VCaP (cell line): ENCODE measurements at regions not wholly inside any gene's neighbourhood (a gene's known extent, or its start where the extent isn't known, plus 50 kb on each side); places are given as distances from the start of the nearest gene placed in this dataset.
"Not testable (repeated sequence)": the region's sequence is repeated elsewhere in the genome, so short reads cannot be mapped to it uniquely, and the experiment has no call there.

Experiments
- H3K27ac ChIP-seq: fragments of 450-650 bp; 2 replicates; pipeline ENCODE4 v1.5.1; 2017
- TF ChIP-seq, protein P1 (sequence below): fragments of 450-650 bp; conservative IDR thresholded peaks from 2 replicates; pipeline ENCODE4 v1.5.1; 2017; ENCODE audit warnings: mild to moderate bottlenecking, moderate library complexity

- TF ChIP-seq, protein P1, sequence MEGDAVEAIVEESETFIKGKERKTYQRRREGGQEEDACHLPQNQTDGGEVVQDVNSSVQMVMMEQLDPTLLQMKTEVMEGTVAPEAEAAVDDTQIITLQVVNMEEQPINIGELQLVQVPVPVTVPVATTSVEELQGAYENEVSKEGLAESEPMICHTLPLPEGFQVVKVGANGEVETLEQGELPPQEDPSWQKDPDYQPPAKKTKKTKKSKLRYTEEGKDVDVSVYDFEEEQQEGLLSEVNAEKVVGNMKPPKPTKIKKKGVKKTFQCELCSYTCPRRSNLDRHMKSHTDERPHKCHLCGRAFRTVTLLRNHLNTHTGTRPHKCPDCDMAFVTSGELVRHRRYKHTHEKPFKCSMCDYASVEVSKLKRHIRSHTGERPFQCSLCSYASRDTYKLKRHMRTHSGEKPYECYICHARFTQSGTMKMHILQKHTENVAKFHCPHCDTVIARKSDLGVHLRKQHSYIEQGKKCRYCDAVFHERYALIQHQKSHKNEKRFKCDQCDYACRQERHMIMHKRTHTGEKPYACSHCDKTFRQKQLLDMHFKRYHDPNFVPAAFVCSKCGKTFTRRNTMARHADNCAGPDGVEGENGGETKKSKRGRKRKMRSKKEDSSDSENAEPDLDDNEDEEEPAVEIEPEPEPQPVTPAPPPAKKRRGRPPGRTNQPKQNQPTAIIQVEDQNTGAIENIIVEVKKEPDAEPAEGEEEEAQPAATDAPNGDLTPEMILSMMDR, result no peak
- H3K27ac ChIP-seq, result no peak overlapping the region
These were observed 676.4 kb upstream of the NRP1 start for GRCh38 chr10:34010891-34011290.

DNA sequence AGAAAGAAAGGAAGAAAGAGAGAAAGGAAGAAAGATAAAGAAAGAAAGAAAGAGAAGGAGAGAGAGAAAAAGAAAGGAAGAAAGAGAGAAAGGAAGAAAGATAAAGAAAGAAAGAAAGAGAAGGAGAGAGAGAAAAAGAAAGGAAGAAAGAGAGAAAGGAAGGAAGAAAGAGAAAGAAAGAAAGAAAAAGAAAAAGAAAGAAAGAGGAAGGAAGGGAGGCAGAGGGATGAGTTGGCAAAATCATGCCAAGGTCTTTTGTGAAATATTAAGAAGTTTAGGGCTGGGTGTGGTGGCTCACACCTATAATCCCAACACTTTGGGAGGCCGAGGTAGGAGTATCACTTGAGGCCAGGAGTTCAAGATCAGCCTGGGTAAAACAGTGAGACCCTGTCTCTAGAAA lies 675.8 kb upstream of the NRP1 start:
- H3K27ac ChIP-seq, result not testable (repeated sequence)

DNA sequence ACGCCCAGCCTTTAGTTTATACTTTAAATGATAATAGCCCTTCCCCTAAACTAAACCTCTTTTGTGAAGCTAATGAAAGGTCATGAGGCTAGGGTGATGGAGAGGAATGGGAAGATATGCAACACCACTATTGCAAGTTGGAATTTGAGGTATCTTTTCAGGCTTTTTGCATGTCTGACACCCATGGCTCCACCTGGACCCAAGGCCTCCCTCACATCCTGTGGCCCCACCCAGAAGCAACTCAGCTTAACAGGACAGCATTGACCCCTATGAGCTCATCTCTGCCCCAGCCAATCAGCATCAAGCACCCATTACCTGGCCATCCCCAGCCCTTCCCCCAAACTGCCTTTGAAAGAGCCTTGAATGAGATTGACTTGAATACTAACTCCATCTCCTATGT lies 674.2 kb upstream of the NRP1 start:
- no peak overlapping the region for H3K27ac ChIP-seq
- TF ChIP-seq, protein P1, result no peak

DNA sequence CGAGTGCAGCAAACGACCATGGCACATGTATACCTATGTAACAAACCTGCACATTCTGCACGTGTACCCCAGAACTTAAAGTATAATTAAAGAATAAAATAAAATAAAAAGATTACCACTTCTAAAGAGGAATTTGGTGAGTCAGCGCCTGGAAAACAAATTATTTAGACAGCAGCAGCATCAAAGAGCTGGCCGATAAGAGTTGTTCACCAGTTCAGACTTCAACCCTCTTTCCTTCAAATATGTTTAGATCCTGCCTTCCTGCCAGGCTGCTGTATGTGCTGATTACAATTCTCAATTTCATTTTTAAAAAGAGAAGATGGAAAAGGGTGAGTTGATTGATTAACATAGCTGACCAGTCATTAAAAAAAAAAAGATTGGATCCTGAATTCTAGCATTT lies 672.0 kb upstream of the NRP1 start:
- H3K27ac ChIP-seq, result no peak overlapping the region
- TF ChIP-seq, protein P1, result no peak

- TF ChIP-seq, protein P1, result no peak
- H3K27ac ChIP-seq, result no peak overlapping the region
These were observed 669.1 kb upstream of the NRP1 start for GRCh38 chr10:34003561-34003960.

DNA sequence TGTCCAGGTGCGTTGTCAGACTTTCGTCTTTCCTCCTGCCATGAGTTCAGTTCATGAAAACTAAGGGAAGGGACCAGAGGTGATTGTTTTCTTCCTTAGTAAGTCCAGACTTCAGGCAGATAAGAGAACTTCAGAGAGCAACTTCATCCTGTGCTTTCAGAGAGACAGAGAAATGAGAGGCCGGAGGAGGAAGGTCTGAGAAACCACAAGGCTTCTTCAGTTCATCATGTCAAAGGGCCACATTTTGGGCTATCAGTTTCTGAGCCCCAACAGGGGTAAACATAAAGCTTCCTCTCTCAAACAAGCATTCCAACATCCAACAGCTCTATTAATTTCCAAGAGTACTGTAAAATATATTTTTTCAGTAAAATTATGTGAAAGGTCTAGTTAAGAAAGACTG lies 668.4 kb upstream of the NRP1 start:
- TF ChIP-seq, protein P1, result no peak
- H3K27ac ChIP-seq, result no peak overlapping the region

DNA sequence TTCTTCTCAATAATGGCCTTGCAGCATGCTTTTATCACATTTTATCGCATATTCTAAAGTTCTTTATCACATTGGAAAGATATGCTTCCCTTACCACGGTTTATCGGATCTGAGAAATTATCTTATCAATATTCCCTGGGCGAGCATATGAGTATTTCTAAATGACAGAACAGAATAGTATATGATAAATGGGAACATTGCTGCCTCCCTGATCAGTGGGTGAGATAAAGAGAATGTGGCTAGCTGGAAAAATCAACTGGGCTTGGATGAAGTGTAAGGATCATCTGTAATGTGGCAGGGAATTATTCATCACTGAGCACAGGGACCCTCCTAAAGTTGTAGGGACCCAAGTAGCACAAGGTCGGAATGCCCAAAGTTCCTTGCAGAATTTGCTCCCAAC lies 667.4 kb upstream of the NRP1 start:
- TF ChIP-seq, protein P1, result no peak
- H3K27ac ChIP-seq, result 0 out of 2 replicates have a peak overlapping the region, but pooled peaks have one; percentile 19

DNA sequence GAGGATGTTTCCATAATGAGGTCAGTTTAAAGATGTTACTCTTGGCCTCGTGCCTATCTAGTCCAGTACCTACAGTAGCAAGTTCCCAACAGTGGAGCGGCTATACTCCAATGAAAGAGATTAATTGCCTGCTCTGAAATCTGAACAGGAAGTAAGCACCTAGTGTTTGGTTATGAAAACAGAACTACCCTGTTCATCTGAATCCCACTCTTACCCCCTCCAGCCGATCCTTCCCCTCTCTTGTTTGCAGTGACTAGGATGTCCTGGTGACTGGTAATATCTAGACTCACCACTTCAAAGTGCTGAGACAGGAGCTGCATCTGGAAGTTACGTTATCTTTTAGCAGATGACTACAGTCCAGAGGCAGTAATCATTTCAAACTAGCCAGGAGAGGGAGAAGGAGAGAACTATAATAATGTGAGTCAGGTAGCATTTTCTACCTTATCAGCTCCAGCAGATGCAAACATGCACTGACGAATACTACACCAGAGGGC lies 666.7 kb upstream of the NRP1 start:
- peak overlapping the region; percentile 19; the same call in 1 of the 2 replicates for H3K27ac ChIP-seq
- TF ChIP-seq, protein P1, result peak; percentile 31
